Fibroblast of villous mesenchyme (primary cell): ENCODE measurements at regions not wholly inside any gene's neighbourhood (a gene's known extent, or its start where the extent isn't known, plus 50 kb on each side); places are given as distances from the start of the nearest gene placed in this dataset.

ENCODE experiments used
- DNase-seq: peaks from one replicate; pipeline ENCODE4 v3.0.0-alpha.2; 2010; ENCODE audit warnings: low read depth
- H3K4me3 ChIP-seq: 2 replicates; pipeline ENCODE4 v1.5.1; 2011; ENCODE audit warnings: low read depth, mild to moderate bottlenecking, low read length
- CTCF ChIP-seq: IDR thresholded peaks from 2 replicates; pipeline ENCODE4 v1.5.1; 2012; ENCODE audit warnings: low read depth, mild to moderate bottlenecking, low read length; ENCODE audit not compliant: insufficient read depth

DNA sequence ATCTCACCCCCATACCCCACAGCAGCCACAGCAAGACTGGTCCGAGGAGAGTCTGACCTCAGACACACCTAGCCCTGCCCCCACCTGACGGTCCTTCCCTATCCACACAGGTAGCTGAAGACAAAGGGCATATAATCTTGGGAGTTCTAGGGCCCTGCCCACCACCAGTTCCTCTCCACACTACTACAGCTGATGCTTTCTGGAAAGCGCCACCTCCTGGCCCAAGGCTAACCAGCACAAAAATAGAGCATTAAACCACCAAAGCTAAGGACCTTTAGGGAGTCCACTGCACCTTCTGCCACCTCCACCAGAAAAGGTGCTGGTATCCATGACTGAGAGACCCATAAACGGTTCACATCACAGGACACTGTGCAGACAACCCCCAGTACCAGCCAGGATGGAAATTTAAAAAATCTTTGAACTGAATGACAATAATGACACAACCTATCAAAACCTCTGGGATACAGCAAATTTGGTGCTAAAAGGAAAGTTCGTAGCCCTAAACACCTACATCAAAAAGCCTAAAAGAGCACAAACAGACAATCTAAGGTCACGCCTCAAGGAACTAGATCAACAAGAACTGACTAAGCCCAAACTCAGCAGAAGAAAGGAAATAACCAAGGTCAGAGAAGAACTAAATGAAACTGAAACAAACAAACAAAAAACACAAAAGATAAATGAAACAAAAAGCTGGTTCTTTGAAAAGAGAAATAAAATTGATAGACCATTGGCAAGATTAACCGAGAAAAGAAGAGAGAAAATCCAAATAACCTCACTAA is 122.1 kb upstream of the TPRG1 start:
- no peak for DNase-seq
- no peak overlapping the region for H3K4me3 ChIP-seq
- TF ChIP-seq CTCF: peak; percentile 31

DNA sequence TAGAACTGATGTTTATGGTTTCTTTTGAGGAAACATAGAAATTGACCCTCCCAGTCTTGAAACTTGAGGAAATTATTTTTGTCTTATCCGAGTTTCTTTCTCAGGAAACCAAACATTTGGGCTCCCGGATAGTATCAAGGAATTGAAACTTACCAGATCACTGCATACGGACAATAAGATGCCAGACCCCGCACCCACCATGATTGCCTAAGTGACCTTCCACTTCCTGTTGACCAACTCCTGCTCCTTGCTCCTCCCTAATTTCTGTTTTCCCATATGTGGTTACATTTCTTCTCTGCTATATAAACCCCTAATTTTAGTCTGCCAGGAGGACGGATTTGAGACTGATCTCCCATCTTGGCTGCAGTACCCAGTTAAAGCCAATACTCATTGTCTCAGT is 118.4 kb upstream of the TPRG1 start:
- no peak overlapping the region for H3K4me3 ChIP-seq

DNA sequence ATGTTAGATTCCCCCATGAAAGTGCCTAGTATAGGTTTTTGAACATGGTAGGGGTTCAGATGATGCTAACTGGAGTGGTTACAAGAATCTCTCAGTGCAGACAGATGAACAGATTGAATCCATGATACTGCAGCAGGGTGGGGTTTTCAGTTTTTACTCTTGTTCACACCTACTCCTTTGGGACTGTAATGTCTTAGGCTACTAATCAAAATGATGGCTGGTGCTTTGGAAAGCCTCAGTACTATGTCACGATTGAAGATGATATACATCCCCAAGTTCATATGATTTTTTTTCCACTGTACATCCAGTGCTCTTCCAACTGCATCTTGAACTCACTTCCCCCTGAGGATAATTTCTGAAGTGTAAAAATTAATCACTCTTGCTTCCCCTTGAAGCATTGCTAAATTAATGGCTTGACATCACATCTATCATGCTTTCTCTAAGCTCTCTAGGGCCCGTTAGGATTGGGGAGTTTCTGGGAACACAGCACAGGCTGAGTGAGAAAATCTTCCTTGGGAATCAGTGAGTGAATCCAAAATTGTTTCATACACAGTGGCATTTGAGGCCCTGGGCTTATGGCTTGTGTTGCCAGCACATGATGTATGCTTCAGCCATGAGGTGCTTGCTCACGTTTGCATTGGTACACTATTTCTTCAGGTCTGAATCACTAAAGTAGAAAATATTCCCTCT is 115.0 kb upstream of the TPRG1 start:
- no peak for DNase-seq
- H3K4me3 ChIP-seq: no peak overlapping the region
- TF ChIP-seq CTCF: no peak

More for the DNA sequence above, 118.4 kb upstream of the TPRG1 start:
- DNase-seq: no peak
- TF ChIP-seq CTCF: no peak

GRCh38 chr3:189057369-189057768 is 114.4 kb upstream of the TPRG1 start:
- no peak overlapping the region for H3K4me3 ChIP-seq
- no peak for DNase-seq
- TF ChIP-seq CTCF: no peak

- no peak overlapping the region for H3K4me3 ChIP-seq
- no peak for DNase-seq
- no peak for TF ChIP-seq CTCF
These were observed 113.7 kb upstream of the TPRG1 start for GRCh38 chr3:189058071-189058470.

DNA sequence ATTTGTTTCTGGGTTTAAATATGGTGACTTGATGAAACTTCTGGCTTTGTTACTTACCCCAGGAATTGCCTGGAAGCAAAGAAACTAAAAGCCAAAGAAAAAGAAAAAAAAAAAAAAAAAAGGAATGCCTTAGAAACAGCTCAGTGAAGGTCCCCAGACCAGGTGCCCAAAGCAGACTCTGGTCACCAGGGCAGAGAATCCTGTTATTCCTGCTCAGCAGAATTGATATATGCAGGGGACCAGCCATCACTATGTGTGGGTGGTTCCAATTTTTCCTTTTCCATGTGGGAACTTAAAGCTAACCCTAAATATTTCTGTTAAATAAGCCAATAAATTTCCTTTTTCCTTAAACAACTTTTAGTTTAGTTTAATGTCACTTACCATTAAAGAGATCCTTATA is 100.8 kb upstream of the TPRG1 start:
- no peak for DNase-seq

More for the DNA sequence above, 100.8 kb upstream of the TPRG1 start:
- no peak for TF ChIP-seq CTCF
- H3K4me3 ChIP-seq: no peak overlapping the region
